ENCODE measurements at regions not wholly inside any gene's neighbourhood (a gene's known extent, or its start where the extent isn't known, plus 50 kb on each side); places are given as distances from the start of the nearest gene placed in this dataset.

- Histone ChIP-seq H3K9me3 (ENCODE audit: low read length) (no peaks in the 10 kb centered on the region), H3K9me2 (ENCODE audit: insufficient read depth, low read length) (no peaks in the 10 kb centered on the region), H2AFZ (ENCODE audit: low read depth, low read length) (no peak overlapping the region), H3K4me2 (ENCODE audit: low read length) (no peak overlapping the region), H3K27ac (ENCODE audit: low read length) (no peak overlapping the region), H3K4me3 (ENCODE audit: low read length) (no peak overlapping the region), H3K27me3 (ENCODE audit: insufficient read depth, low read depth, low read length) (no peaks in the 10 kb centered on the region), H3K36me3 (ENCODE audit: insufficient read depth, low read length) (no peaks in the 10 kb centered on the region), H3K9ac (ENCODE audit: low read length) (no peak overlapping the region), H4K20me1 (ENCODE audit: insufficient read depth) (no peaks in the 10 kb centered on the region), H3F3A (ENCODE audit: insufficient read depth, low read length, poor library complexity, severe bottlenecking) (no peaks in the 10 kb centered on the region), H3K79me2 (replicated peaks; ENCODE audit: insufficient read depth, low read length) (no peaks in the 10 kb centered on the region)
- no peak for TF ChIP-seq TAF1 (IDR thresholded peaks at IDR 0.05; ENCODE audit: low read depth)
- TF ChIP-seq MXI1 (conservative IDR thresholded peaks at IDR 0.05; ENCODE audit: poor library complexity, severe bottlenecking) = no peak
- TF ChIP-seq EZH2 (IDR thresholded peaks at IDR 0.05; ENCODE audit: borderline replicate concordance, insufficient read depth, low read length, poor library complexity, severe bottlenecking) = no peak
- TF ChIP-seq POLR2AphosphoS5 (IDR thresholded peaks at IDR 0.05) = no peak
- TF ChIP-seq CTCF (IDR thresholded peaks at IDR 0.05; ENCODE audit: poor library complexity, severe bottlenecking) = no peak
- TF ChIP-seq SMC3 (conservative IDR thresholded peaks at IDR 0.05; ENCODE audit: poor library complexity) = no peak
- TF ChIP-seq EP300 (conservative IDR thresholded peaks at IDR 0.05; ENCODE audit: poor library complexity, severe bottlenecking) = no peak
- no peak for TF ChIP-seq RAD21 (conservative IDR thresholded peaks at IDR 0.05)
These were observed 75.4 kb upstream of the ARID2 start for GRCh38 chr12:45654002-45654665.

- Histone ChIP-seq H2AFZ (ENCODE audit: low read depth, low read length) (no peak overlapping the region), H3K9me2 (ENCODE audit: insufficient read depth, low read length) (no peaks in the 10 kb centered on the region), H3K79me2 (replicated peaks; ENCODE audit: insufficient read depth, low read length) (no peaks in the 10 kb centered on the region), H3K9ac (ENCODE audit: low read length) (no peak overlapping the region), H3K9me3 (ENCODE audit: low read length) (no peaks in the 10 kb centered on the region), H3K4me2 (ENCODE audit: low read length) (no peak overlapping the region), H3K27ac (ENCODE audit: low read length) (peak overlapping the region; percentile 26), H3K36me3 (ENCODE audit: insufficient read depth, low read length) (no peaks in the 10 kb centered on the region), H4K20me1 (ENCODE audit: insufficient read depth) (no peaks in the 10 kb centered on the region), H3F3A (ENCODE audit: insufficient read depth, low read length, poor library complexity, severe bottlenecking) (no peaks in the 10 kb centered on the region), H3K4me3 (ENCODE audit: low read length) (no peak overlapping the region), H3K27me3 (ENCODE audit: insufficient read depth, low read depth, low read length) (no peaks in the 10 kb centered on the region)
- TF ChIP-seq EP300 (conservative IDR thresholded peaks at IDR 0.05; ENCODE audit: poor library complexity, severe bottlenecking) = no peak
- peak; percentile 59 for TF ChIP-seq RAD21 (conservative IDR thresholded peaks at IDR 0.05)
- peak; percentile 72 for TF ChIP-seq SMC3 (conservative IDR thresholded peaks at IDR 0.05; ENCODE audit: poor library complexity)
- no peak for TF ChIP-seq REST (IDR thresholded peaks at IDR 0.05; ENCODE audit: borderline replicate concordance)
- TF ChIP-seq CTCF (IDR thresholded peaks at IDR 0.05; ENCODE audit: poor library complexity, severe bottlenecking) = peak; percentile 66
- TF ChIP-seq POLR2AphosphoS5 (IDR thresholded peaks at IDR 0.05) = peak; percentile 18
These were observed 74.3 kb upstream of the ARID2 start for GRCh38 chr12:45655186-45655585.

All from neural cell (in vitro differentiated cells).